WTC11 (cell line): ENCODE measurements at regions not wholly inside any gene's neighbourhood (a gene's known extent, or its start where the extent isn't known, plus 50 kb on each side); places are given as distances from the start of the nearest gene placed in this dataset.

ENCODE experiments used
- ATF3 ChIP-seq: sonication (generic); formaldehyde crosslinking; conservative IDR thresholded peaks from 2 replicates; pipeline ENCODE4 v1.8.1; 2022; ENCODE audit warnings: mild to moderate bottlenecking, missing genetic modification reagents
- CTCF ChIP-seq: fragments of 200-600 bp; IDR thresholded peaks from 2 replicates; pipeline ENCODE4 v1.8.0; 2022; ENCODE audit warnings: antibody characterized with exemption
- ERG ChIP-seq: fragments of 250-450 bp; sonication (Bioruptor Pico); IDR thresholded peaks from 2 replicates; pipeline ENCODE4 v1.8.0; 2021; ENCODE audit warnings: mild to moderate bottlenecking
- FOXJ3 ChIP-seq: sonication (generic); formaldehyde crosslinking; IDR thresholded peaks from 2 replicates; pipeline ENCODE4 v1.9.0; 2021; ENCODE audit warnings: missing genetic modification reagents, mild to moderate bottlenecking, borderline replicate concordance
- FOXP1 ChIP-seq: sonication (generic); formaldehyde crosslinking; IDR thresholded peaks from 2 replicates; pipeline ENCODE4 v1.8.0; 2022; ENCODE audit warnings: missing genetic modification reagents, mild to moderate bottlenecking, moderate library complexity, borderline replicate concordance
- MAX ChIP-seq: sonication (generic); formaldehyde crosslinking; IDR thresholded peaks from 2 replicates; pipeline ENCODE4 v1.8.0; 2022; ENCODE audit warnings: mild to moderate bottlenecking, missing genetic modification reagents
- SP1 ChIP-seq: sonication (generic); formaldehyde crosslinking; conservative IDR thresholded peaks from 2 replicates; pipeline ENCODE4 v1.8.1; 2022; ENCODE audit warnings: missing genetic modification reagents
- TEAD1 ChIP-seq: sonication (generic); formaldehyde crosslinking; IDR thresholded peaks from 2 replicates; pipeline ENCODE4 v1.8.0; 2022; ENCODE audit warnings: mild to moderate bottlenecking, missing genetic modification reagents
- TF ChIP-seq, protein P1 (sequence below): sonication (generic); formaldehyde crosslinking; IDR thresholded peaks from 2 replicates; pipeline ENCODE4 v1.8.1; 2023; ENCODE audit warnings: mild to moderate bottlenecking, missing genetic modification reagents, moderate library complexity
- TF ChIP-seq, protein P2 (sequence below): sonication (generic); formaldehyde crosslinking; IDR thresholded peaks from 2 replicates; pipeline ENCODE4 v1.8.1; 2023; ENCODE audit warnings: mild to moderate bottlenecking, missing genetic modification reagents, moderate library complexity
- TF ChIP-seq, protein P3 (sequence below): sonication (generic); formaldehyde crosslinking; IDR thresholded peaks from 2 replicates; pipeline ENCODE4 v1.8.1; 2022; ENCODE audit warnings: mild to moderate bottlenecking, moderate library complexity, missing genetic modification reagents

DNA sequence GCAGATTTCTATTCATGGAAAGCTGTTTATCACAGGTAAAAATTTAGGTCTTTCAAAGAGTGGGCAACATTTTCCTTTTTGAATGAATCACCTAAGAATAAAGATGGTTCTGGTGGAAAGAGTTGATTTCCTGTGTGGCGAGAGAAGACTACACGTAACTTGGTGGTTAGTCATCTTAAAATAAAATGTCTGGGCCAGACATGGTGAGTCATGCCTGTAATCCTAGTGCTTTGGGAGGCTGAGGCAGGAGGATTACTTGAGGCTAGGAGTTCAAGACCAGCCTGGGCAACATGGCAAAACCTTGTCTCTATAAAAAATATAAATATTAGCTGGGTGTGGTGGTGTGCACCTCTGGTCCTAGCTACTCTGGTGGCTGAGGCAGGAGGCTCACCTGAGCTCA, 65.7 kb downstream of the DISP1 start:
- TF ChIP-seq FOXJ3 (CRISPR knock-in tag) = no peak
- TF ChIP-seq, protein P1, sequence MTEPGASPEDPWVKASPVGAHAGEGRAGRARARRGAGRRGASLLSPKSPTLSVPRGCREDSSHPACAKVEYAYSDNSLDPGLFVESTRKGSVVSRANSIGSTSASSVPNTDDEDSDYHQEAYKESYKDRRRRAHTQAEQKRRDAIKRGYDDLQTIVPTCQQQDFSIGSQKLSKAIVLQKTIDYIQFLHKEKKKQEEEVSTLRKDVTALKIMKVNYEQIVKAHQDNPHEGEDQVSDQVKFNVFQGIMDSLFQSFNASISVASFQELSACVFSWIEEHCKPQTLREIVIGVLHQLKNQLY (CRISPR knock-in tag) = no peak
- TF ChIP-seq CTCF = no peak
- TF ChIP-seq ATF3 (CRISPR knock-in tag) = no peak
- TF ChIP-seq, protein P2, sequence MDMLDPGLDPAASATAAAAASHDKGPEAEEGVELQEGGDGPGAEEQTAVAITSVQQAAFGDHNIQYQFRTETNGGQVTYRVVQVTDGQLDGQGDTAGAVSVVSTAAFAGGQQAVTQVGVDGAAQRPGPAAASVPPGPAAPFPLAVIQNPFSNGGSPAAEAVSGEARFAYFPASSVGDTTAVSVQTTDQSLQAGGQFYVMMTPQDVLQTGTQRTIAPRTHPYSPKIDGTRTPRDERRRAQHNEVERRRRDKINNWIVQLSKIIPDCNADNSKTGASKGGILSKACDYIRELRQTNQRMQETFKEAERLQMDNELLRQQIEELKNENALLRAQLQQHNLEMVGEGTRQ = no peak
- no peak for TF ChIP-seq ERG
- TF ChIP-seq, protein P3, sequence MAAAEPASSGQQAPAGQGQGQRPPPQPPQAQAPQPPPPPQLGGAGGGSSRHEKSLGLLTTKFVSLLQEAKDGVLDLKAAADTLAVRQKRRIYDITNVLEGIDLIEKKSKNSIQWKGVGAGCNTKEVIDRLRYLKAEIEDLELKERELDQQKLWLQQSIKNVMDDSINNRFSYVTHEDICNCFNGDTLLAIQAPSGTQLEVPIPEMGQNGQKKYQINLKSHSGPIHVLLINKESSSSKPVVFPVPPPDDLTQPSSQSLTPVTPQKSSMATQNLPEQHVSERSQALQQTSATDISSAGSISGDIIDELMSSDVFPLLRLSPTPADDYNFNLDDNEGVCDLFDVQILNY (CRISPR knock-in tag) = no peak
- no peak for TF ChIP-seq SP1 (CRISPR knock-in tag)
- TF ChIP-seq MAX (CRISPR knock-in tag) = no peak
- no peak for TF ChIP-seq FOXP1 (CRISPR knock-in tag)
- no peak for TF ChIP-seq TEAD1 (CRISPR knock-in tag)
